KMS-11 (cell line): ENCODE measurements at regions not wholly inside any gene's neighbourhood (a gene's known extent, or its start where the extent isn't known, plus 50 kb on each side); places are given as distances from the start of the nearest gene placed in this dataset.
"Not testable (repeated sequence)": the region's sequence is repeated elsewhere in the genome, so short reads cannot be mapped to it uniquely, and the experiment has no call there.

ENCODE experiments used
- H2AFZ ChIP-seq: fragments of 200-600 bp; sonication (generic); 2 replicates; pipeline ENCODE4 v1.6.1; 2016; ENCODE audit warnings: antibody characterized with exemption, mixed run types, low read depth
- H3K27ac ChIP-seq: fragments of 200-600 bp; sonication (generic); 2 replicates; pipeline ENCODE4 v1.6.1; 2016; ENCODE audit warnings: mild to moderate bottlenecking, mixed run types
- H3K27me3 ChIP-seq: fragments of 200-600 bp; sonication (generic); 2 replicates; pipeline ENCODE4 v1.6.1; 2017; ENCODE audit warnings: mild to moderate bottlenecking, low read depth, mixed run types, moderate library complexity; ENCODE audit not compliant: insufficient read depth
- H3K36me3 ChIP-seq: fragments of 200-600 bp; sonication (generic); 2 replicates; pipeline ENCODE4 v1.6.1; 2017; ENCODE audit warnings: mild to moderate bottlenecking, mixed run types; ENCODE audit not compliant: insufficient read depth
- H3K4me1 ChIP-seq: fragments of 200-600 bp; sonication (generic); 2 replicates; pipeline ENCODE4 v1.6.1; 2016; ENCODE audit warnings: mild to moderate bottlenecking, low read depth, mixed run types; ENCODE audit not compliant: poor library complexity, severe bottlenecking
- H3K4me2 ChIP-seq: fragments of 200-600 bp; sonication (generic); 2 replicates; pipeline ENCODE4 v1.7.0; 2016; ENCODE audit warnings: mild to moderate bottlenecking, mixed run types
- H3K4me3 ChIP-seq: fragments of 200-600 bp; sonication (generic); IDR thresholded peaks from 2 replicates; pipeline ENCODE4 v1.6.1; 2017; ENCODE audit warnings: low read depth, low read length, mixed read lengths; ENCODE audit not compliant: insufficient read depth
- H3K79me2 ChIP-seq: fragments of 200-600 bp; sonication (generic); 2 replicates; pipeline ENCODE4 v1.6.1; 2016; ENCODE audit warnings: low read depth, mixed run types; ENCODE audit not compliant: insufficient read depth
- H3K9ac ChIP-seq: fragments of 200-600 bp; sonication (generic); 2 replicates; pipeline ENCODE4 v1.6.1; 2016; ENCODE audit warnings: mild to moderate bottlenecking, mixed run types
- H4K20me1 ChIP-seq: fragments of 200-600 bp; sonication (generic); 2 replicates; pipeline ENCODE4 v1.6.1; 2016; ENCODE audit warnings: mild to moderate bottlenecking, mixed run types; ENCODE audit not compliant: insufficient read depth
- TF ChIP-seq, protein P1 (sequence below): fragments of 200-600 bp; sonication (generic); conservative IDR thresholded peaks from 2 replicates; pipeline ENCODE4 v1.6.1; 2017; ENCODE audit warnings: low read depth, mild to moderate bottlenecking, antibody characterized with exemption, low read length, moderate library complexity, mixed read lengths

DNA sequence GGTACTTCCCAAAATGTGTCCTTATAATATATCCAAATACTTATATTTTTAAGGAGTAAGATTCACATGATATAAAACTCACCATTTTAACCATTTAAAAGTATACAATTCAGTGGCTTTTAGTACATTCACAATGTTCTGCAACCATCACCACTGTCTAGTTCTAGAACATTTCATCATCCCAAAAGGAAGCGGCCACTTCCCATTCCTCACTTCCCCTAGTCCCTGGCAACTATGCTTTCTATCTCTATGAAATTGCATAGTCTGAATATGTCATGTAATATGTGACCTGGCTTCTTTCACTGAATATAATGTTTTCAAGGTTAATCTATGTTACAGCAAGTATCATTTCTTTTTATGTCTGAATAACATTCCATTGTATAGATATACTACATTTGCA is 615.1 kb upstream of the SGCD start:
- TF ChIP-seq, protein P1, sequence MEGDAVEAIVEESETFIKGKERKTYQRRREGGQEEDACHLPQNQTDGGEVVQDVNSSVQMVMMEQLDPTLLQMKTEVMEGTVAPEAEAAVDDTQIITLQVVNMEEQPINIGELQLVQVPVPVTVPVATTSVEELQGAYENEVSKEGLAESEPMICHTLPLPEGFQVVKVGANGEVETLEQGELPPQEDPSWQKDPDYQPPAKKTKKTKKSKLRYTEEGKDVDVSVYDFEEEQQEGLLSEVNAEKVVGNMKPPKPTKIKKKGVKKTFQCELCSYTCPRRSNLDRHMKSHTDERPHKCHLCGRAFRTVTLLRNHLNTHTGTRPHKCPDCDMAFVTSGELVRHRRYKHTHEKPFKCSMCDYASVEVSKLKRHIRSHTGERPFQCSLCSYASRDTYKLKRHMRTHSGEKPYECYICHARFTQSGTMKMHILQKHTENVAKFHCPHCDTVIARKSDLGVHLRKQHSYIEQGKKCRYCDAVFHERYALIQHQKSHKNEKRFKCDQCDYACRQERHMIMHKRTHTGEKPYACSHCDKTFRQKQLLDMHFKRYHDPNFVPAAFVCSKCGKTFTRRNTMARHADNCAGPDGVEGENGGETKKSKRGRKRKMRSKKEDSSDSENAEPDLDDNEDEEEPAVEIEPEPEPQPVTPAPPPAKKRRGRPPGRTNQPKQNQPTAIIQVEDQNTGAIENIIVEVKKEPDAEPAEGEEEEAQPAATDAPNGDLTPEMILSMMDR, result no peak
- Histone ChIP-seq H3K79me2 (no peaks in the 10 kb centered on the region), H3K4me1 (no peaks in the 10 kb centered on the region), H4K20me1 (no peaks in the 10 kb centered on the region), H2AFZ (no peak overlapping the region), H3K9ac (no peak overlapping the region), H3K4me2 (no peak overlapping the region), H3K27me3 (no peaks in the 10 kb centered on the region), H3K36me3 (no peaks in the 10 kb centered on the region), H3K4me3 (no peak overlapping the region), H3K27ac (no peak overlapping the region)

DNA sequence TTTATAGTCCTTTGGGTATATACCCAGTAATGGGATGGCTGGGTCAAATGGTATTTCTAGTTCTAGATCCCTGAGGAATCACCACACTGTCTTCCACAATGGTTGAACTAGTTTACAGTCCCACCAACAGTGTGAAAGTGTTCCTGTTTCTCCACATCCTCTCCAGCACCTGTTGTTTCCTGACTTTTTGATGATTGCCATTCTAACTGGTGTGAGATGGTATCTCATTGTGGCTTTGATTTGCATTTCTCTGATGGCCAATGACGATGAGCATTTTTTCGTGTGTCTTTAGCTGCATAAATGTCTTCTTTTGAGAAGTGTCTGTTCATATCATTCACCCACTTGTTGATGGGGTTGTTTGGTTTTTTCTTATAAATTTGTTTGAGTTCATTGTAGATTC is 612.5 kb upstream of the SGCD start:
- H4K20me1 ChIP-seq, H3K79me2 ChIP-seq, H3K9ac ChIP-seq, H3K27me3 ChIP-seq, H3K27ac ChIP-seq, H2AFZ ChIP-seq, H3K4me3 ChIP-seq, H3K4me2 ChIP-seq, H3K36me3 ChIP-seq, H3K4me1 ChIP-seq: not testable (repeated sequence)

DNA sequence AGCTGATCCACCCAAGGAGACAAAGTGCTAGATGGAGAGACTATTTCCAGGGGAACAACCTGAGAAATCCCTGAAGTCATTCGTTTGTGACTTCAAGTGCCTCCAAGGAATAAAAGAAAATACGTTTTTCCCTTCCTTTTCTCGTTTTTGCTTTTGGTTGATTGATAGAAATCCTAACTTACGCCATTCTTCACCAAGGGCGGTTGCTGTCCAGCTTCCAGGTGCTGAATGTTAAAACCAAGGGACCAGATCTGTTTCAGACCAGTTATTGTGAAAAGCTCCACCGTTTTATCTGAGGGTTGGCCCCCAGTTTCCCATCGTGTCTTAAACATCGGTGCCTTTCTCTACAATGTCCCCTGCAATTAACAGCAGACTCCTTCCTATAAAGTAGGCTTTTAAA is 600.7 kb upstream of the SGCD start:
- Histone ChIP-seq H3K4me1 (no peaks in the 10 kb centered on the region), H3K9ac (no peak overlapping the region), H4K20me1 (no peaks in the 10 kb centered on the region), H3K4me2 (no peak overlapping the region), H3K79me2 (no peaks in the 10 kb centered on the region), H3K4me3 (no peak overlapping the region), H3K36me3 (no peaks in the 10 kb centered on the region), H3K27ac (no peak overlapping the region), H2AFZ (no peak overlapping the region), H3K27me3 (no peaks in the 10 kb centered on the region)
- TF ChIP-seq, protein P1, result no peak

DNA sequence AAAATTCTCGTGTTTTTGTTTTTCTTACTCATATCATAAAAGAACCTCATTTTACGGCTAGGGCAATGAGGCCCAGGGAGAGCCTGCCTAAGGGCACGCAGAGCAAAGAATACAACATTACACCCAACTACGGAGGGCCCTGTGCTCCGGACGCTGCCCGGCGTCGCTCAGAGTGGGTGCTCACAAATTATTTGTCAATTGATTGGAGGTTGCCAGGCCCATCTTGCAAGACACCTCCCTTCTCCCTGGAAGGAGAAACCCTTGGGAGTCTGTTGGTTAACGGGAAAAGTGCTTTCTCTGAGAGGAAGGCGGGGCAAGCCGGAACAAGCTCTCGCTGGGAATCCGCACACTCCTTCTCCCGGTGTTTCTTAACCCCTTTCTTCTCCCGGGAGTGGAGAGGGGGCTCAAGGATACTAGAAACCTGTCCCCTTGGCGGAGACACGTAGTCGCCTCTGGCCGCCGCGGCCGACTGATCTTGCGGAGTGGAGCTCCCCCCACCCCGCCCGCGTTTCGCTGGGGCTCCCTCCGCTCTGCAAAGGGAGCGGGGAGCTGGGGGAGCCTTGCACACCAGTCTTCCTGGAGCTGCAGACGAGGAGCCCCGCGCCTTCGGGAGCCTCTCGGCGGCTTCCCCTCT is 599.3 kb upstream of the SGCD start:
- Histone ChIP-seq H3K4me1 (no peaks in the 10 kb centered on the region), H3K36me3 (no peaks in the 10 kb centered on the region), H3K27me3 (no peaks in the 10 kb centered on the region), H3K27ac (no peak overlapping the region), H3K4me3 (no peak overlapping the region), H3K4me2 (no peak overlapping the region), H4K20me1 (no peaks in the 10 kb centered on the region), H3K79me2 (no peaks in the 10 kb centered on the region), H3K9ac (no peak overlapping the region), H2AFZ (no peak overlapping the region)
- TF ChIP-seq, protein P1, result no peak

DNA sequence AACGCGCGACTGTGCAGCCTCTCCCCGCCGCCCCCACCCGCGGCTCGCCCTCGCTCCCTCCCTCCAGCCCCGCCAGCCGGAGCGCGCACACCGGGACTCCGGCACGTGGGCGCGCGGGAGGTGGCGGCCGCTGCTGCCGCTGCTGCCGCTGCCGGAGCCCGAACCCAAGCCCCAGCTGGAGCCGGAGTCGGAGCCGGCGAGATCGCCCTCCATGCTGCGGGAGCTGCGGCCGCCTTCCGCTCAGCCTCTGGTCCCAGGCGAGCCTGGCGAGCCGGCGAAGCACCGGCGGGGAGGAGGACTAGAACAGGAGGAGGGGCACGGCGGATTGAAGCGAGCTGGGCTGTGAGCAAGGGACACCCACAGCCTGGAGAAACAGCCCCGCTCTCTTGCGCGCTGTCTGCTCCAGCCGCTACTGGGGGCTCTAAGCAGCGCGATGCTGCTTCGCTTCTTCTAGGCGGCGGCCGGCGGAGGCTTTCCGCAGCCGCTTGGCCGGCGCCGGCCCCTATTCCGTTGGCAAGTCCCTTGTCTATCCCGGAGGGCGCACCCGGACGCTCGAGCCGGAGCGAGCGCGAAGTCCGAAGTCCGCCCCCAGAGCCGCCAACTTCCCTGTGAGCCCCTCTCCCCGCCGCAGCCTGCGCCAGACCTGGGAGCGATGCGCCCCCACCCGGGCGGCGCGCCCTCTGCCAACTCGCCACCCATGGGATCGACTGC is 598.7 kb upstream of the SGCD start:
- TF ChIP-seq, protein P1, result no peak
- Histone ChIP-seq H3K4me2 (no peak overlapping the region), H3K4me1 (no peaks in the 10 kb centered on the region), H3K9ac (no peak overlapping the region), H4K20me1 (no peaks in the 10 kb centered on the region), H3K79me2 (no peaks in the 10 kb centered on the region), H3K4me3 (no peak overlapping the region), H3K27me3 (no peaks in the 10 kb centered on the region), H2AFZ (no peak overlapping the region), H3K36me3 (no peaks in the 10 kb centered on the region), H3K27ac (no peak overlapping the region)
